ENCODE measurements at regions not wholly inside any gene's neighbourhood (a gene's known extent, or its start where the extent isn't known, plus 50 kb on each side); places are given as distances from the start of the nearest gene placed in this dataset.
"Not testable (repeated sequence)": the region's sequence is repeated elsewhere in the genome, so short reads cannot be mapped to it uniquely, and the experiment has no call there.

DNA sequence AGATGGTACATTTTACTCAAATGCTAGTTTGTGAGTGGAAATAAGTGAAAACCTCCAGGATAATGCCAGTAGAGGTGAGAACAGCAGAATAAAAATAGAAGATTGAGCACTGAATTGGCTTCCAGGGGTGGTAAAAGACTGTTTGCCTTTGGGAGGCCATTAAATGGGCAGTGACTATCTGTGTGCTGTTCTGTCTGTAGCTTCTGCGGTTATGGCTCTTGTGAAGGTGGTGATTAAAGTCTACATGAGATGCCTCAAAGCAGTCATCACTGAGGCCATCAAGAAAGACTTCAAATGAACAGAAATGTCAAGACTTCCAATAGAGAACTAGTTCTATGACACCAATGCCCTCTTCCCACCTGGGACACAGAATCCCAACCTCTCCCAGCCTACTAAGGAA, 108.8 kb downstream of the EFHB start:
- no peaks in the 10 kb centered on the region for H3K36me3 ChIP-seq (ENCODE audit: control insufficient read depth in 2 of 2, insufficient read depth in 2 of 2, low read length in 1 of 2)
- DNase-seq (ENCODE audit: low read depth in 6 of 9, low spot score in 9 of 9): no peak
- no peaks in the 10 kb centered on the region for H3K27me3 ChIP-seq (ENCODE audit: control insufficient read depth in 2 of 2, insufficient read depth in 1 of 2, low read length in 1 of 2)
- 0% methylated on average over 1 of the region's 1 CpG for WGBS
- no peaks in the 10 kb centered on the region for H3K4me1 ChIP-seq (ENCODE audit: control insufficient read depth in 2 of 2, insufficient read depth in 2 of 2, low read length in 2 of 2)
- H3K9me3 ChIP-seq (ENCODE audit: control insufficient read depth in 2 of 2, insufficient read depth in 1 of 2, low read length in 1 of 2): peaks cover 0 to 11% of the 10 kb centered on the region in 2 donors
- H3K4me3 ChIP-seq (ENCODE audit: low read length in 2 of 2): no peak overlapping the region
- H3K27ac ChIP-seq (ENCODE audit: low read depth in 1 of 2, low read length in 1 of 2): no peak overlapping the region

DNA sequence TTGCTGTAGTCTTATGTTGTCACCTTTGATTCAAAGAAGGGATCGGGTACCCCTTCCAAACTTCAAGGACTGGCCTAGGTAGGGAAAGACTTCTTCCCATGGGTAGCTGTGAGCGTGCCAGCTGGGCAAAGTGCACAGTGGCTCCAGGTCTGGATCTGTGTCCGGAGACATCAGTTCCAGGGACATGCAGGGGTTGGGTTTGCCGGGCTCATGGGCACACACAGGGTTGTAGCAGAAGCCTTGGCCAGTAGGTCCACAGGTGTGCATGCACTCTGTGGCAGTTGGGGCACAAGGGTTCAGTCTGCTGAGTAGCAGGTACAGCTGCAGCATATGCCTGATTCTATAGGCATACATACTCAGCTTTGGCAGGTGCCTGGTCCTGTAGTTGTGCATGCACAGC, 111.2 kb downstream of the EFHB start:
- no peak overlapping the region for H3K27ac ChIP-seq (ENCODE audit: low read depth in 1 of 2, low read length in 1 of 2)
- H3K4me3 ChIP-seq (ENCODE audit: low read length in 2 of 2): no peak overlapping the region
- H3K4me1 ChIP-seq (ENCODE audit: control insufficient read depth in 2 of 2, insufficient read depth in 2 of 2, low read length in 2 of 2): no peaks in the 10 kb centered on the region
- WGBS: 98% methylated on average over 4 of the region's 4 CpGs
- H3K36me3 ChIP-seq (ENCODE audit: control insufficient read depth in 2 of 2, insufficient read depth in 2 of 2, low read length in 1 of 2): no peaks in the 10 kb centered on the region
- peaks cover 0 to 11% of the 10 kb centered on the region in 2 donors for H3K9me3 ChIP-seq (ENCODE audit: control insufficient read depth in 2 of 2, insufficient read depth in 1 of 2, low read length in 1 of 2)
- no peaks in the 10 kb centered on the region for H3K27me3 ChIP-seq (ENCODE audit: control insufficient read depth in 2 of 2, insufficient read depth in 1 of 2, low read length in 1 of 2)
- no peak for DNase-seq (ENCODE audit: low read depth in 6 of 9, low spot score in 9 of 9)

DNA sequence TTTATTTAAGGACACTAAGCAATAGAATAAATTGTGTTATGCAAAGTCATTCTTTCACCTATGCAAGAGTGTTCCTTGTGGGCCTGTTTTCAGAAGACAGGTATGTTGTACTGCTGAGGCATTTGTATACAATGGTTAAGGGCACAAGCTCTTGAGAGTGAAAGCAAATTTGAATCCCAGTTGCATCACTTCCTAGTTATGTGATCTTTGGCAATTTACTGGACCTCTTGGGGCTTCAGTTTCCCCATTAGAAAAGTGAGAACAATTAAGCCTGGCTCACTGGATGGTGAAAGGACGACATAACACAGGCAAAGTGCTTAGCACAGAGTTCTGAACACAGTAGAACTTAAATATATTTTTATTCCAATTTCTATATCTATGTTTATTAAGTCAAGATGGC, 117.4 kb downstream of the EFHB start:
- Histone ChIP-seq H3K27me3 (ENCODE audit: control insufficient read depth in 2 of 2, insufficient read depth in 1 of 2, low read length in 1 of 2) (no peaks in the 10 kb centered on the region), H3K4me3 (ENCODE audit: low read length in 2 of 2) (no peak overlapping the region), H3K9me3 (ENCODE audit: control insufficient read depth in 2 of 2, insufficient read depth in 1 of 2, low read length in 1 of 2) (peaks cover 0 to 1% of the 10 kb centered on the region in 2 donors), H3K4me1 (ENCODE audit: control insufficient read depth in 2 of 2, insufficient read depth in 2 of 2, low read length in 2 of 2) (no peaks in the 10 kb centered on the region), H3K27ac (ENCODE audit: low read depth in 1 of 2, low read length in 1 of 2) (no peak overlapping the region), H3K36me3 (ENCODE audit: control insufficient read depth in 2 of 2, insufficient read depth in 2 of 2, low read length in 1 of 2) (no peaks in the 10 kb centered on the region)
- no peak for DNase-seq (ENCODE audit: low read depth in 6 of 9, low spot score in 9 of 9)
- 91% methylated on average over 1 of the region's 1 CpG for WGBS

DNA sequence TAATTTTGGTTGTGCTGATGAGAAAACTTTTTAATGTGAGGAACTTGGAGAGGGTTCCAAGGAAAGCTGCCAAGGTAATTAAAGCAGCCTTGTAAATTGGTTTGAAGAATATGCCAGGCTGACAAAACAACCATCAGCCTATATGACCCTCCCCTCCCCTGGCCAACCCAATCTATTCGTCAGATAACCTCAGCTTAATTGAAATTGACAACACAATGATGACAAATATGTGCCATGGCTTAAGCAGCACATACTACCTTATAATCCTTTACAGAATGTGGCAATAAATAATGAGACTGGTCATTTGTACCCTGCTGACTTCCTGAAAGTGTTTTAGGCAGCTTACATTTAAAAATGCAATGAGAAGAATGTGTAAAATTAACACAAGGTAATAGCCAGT, 118.2 kb downstream of the EFHB start:
- Histone ChIP-seq H3K4me1 (ENCODE audit: control insufficient read depth in 2 of 2, insufficient read depth in 2 of 2, low read length in 2 of 2) (no peaks in the 10 kb centered on the region), H3K27me3 (ENCODE audit: control insufficient read depth in 2 of 2, insufficient read depth in 1 of 2, low read length in 1 of 2) (no peaks in the 10 kb centered on the region), H3K36me3 (ENCODE audit: control insufficient read depth in 2 of 2, insufficient read depth in 2 of 2, low read length in 1 of 2) (no peaks in the 10 kb centered on the region), H3K27ac (ENCODE audit: low read depth in 1 of 2, low read length in 1 of 2) (no peak overlapping the region), H3K9me3 (ENCODE audit: control insufficient read depth in 2 of 2, insufficient read depth in 1 of 2, low read length in 1 of 2) (no peaks in the 10 kb centered on the region), H3K4me3 (ENCODE audit: low read length in 2 of 2) (no peak overlapping the region)
- DNase-seq (ENCODE audit: low read depth in 6 of 9, low spot score in 9 of 9): no peak
- 93% methylated on average over 1 of the region's 1 CpG for WGBS

DNA sequence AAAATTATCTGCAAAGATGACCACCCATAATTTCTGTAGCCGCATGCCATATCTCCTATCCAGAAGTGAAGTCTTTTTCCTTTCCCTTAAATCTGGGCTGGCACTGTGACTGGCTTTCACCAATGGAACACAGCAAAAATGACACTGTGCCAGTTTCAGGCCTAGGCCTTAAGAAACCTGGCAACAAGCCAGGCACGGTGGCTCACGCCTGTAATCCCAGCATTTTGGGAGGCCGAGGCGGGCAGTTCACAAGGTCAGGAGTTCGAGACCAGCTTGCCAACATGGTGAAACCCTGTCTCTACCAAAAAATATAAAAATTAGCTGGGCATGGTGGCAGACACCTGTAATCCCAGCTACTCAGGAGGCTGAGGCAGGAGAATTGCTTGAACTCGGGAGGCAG, 120.3 kb downstream of the EFHB start:
- 97% methylated on average over 7 of the region's 7 CpGs for WGBS
- H3K4me1 ChIP-seq (ENCODE audit: control insufficient read depth in 2 of 2, insufficient read depth in 2 of 2, low read length in 2 of 2); DNase-seq (ENCODE audit: low read depth in 6 of 9, low spot score in 9 of 9); H3K27ac ChIP-seq (ENCODE audit: low read depth in 1 of 2, low read length in 1 of 2); H3K4me3 ChIP-seq (ENCODE audit: low read length in 2 of 2); H3K36me3 ChIP-seq (ENCODE audit: control insufficient read depth in 2 of 2, insufficient read depth in 2 of 2, low read length in 1 of 2); H3K9me3 ChIP-seq (ENCODE audit: control insufficient read depth in 2 of 2, insufficient read depth in 1 of 2, low read length in 1 of 2); H3K27me3 ChIP-seq (ENCODE audit: control insufficient read depth in 2 of 2, insufficient read depth in 1 of 2, low read length in 1 of 2): not testable (repeated sequence)

DNA sequence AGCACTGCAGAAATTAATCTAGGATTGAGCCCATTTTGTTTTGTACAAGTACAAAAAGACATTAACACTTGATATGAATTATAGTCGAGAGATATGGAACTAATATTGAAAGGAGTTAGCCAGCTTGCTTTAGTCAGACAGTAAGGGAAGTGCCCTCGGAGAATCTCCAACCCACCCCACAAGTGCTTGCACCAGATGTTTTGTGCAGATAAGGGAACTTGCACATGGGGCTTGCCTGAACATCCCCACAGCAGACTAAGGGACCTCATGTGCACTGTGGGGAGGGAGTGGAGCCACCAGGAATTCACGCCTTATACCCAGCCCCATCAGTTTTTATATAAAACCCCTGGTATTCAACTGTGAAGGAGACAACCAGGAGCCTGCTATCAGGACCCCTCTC, 122.3 kb downstream of the EFHB start:
- WGBS: 9% methylated on average over 3 of the region's 3 CpGs
- no peaks in the 10 kb centered on the region for H3K36me3 ChIP-seq (ENCODE audit: control insufficient read depth in 2 of 2, insufficient read depth in 2 of 2, low read length in 1 of 2)
- H3K27ac ChIP-seq (ENCODE audit: low read depth in 1 of 2, low read length in 1 of 2): no peak overlapping the region
- H3K9me3 ChIP-seq (ENCODE audit: control insufficient read depth in 2 of 2, insufficient read depth in 1 of 2, low read length in 1 of 2): no peaks in the 10 kb centered on the region
- peak in 2 of 9 donors; percentile 4 to 12 for DNase-seq (ENCODE audit: low read depth in 6 of 9, low spot score in 9 of 9)
- no peaks in the 10 kb centered on the region for H3K4me1 ChIP-seq (ENCODE audit: control insufficient read depth in 2 of 2, insufficient read depth in 2 of 2, low read length in 2 of 2)
- H3K4me3 ChIP-seq (ENCODE audit: low read length in 2 of 2): no peak overlapping the region
- no peaks in the 10 kb centered on the region for H3K27me3 ChIP-seq (ENCODE audit: control insufficient read depth in 2 of 2, insufficient read depth in 1 of 2, low read length in 1 of 2)

DNA sequence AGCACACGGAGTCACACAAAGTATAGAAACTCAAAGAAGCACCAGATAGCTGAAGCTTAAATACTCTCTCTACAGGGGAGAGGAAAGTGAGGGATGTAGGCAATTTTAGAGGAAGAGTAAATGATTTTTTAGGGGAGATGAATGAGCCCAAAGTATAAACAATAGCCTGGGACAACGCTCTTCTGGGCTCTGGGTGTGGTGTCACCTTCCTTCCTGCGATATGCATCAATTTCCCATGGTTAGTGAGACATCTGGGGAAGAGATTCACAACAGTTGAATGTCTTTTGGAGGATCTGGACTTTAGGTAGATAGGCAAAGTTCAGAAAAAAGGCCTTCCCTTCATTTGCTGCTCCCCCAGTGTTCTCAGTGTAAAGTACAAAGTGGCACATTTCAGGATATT, 125.2 kb downstream of the EFHB start:
- peaks cover 0 to 5% of the 10 kb centered on the region in 2 donors for H3K9me3 ChIP-seq (ENCODE audit: control insufficient read depth in 2 of 2, insufficient read depth in 1 of 2, low read length in 1 of 2)
- H3K27ac ChIP-seq (ENCODE audit: low read depth in 1 of 2, low read length in 1 of 2): no peak overlapping the region
- H3K36me3 ChIP-seq (ENCODE audit: control insufficient read depth in 2 of 2, insufficient read depth in 2 of 2, low read length in 1 of 2): no peaks in the 10 kb centered on the region
- no peak overlapping the region for H3K4me3 ChIP-seq (ENCODE audit: low read length in 2 of 2)
- WGBS: 72% methylated on average over 3 of the region's 3 CpGs
- DNase-seq (ENCODE audit: low read depth in 6 of 9, low spot score in 9 of 9): no peak
- H3K4me1 ChIP-seq (ENCODE audit: control insufficient read depth in 2 of 2, insufficient read depth in 2 of 2, low read length in 2 of 2): no peaks in the 10 kb centered on the region
- H3K27me3 ChIP-seq (ENCODE audit: control insufficient read depth in 2 of 2, insufficient read depth in 1 of 2, low read length in 1 of 2): no peaks in the 10 kb centered on the region

DNA sequence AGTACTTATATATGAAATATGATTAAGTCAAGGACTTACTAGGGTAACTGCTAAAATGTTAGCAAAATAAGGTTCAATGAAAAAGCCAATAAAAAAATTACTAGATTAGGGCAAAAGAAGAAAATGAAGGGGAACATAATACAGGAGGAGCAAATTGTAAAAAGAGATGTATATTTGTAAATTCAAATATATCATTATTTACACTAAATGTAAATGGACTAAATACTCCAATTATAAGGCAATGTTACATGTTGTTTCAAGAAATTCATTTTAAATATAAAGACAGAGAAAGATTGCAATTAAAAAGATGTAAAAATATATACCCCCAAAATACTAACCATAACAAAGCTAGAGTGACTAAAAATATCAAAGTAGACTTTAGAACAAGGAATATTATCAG, 134.1 kb downstream of the EFHB start:
- DNase-seq (ENCODE audit: low read depth in 6 of 9, low spot score in 9 of 9): no peak
- peaks cover 2 to 16% of the 10 kb centered on the region in 2 donors for H3K9me3 ChIP-seq (ENCODE audit: control insufficient read depth in 2 of 2, insufficient read depth in 1 of 2, low read length in 1 of 2)
- no peaks in the 10 kb centered on the region for H3K4me1 ChIP-seq (ENCODE audit: control insufficient read depth in 2 of 2, insufficient read depth in 2 of 2, low read length in 2 of 2)
- H3K4me3 ChIP-seq (ENCODE audit: low read length in 2 of 2): no peak overlapping the region
- no peak overlapping the region for H3K27ac ChIP-seq (ENCODE audit: low read depth in 1 of 2, low read length in 1 of 2)
- no peaks in the 10 kb centered on the region for H3K27me3 ChIP-seq (ENCODE audit: control insufficient read depth in 2 of 2, insufficient read depth in 1 of 2, low read length in 1 of 2)
- H3K36me3 ChIP-seq (ENCODE audit: control insufficient read depth in 2 of 2, insufficient read depth in 2 of 2, low read length in 1 of 2): no peaks in the 10 kb centered on the region

DNA sequence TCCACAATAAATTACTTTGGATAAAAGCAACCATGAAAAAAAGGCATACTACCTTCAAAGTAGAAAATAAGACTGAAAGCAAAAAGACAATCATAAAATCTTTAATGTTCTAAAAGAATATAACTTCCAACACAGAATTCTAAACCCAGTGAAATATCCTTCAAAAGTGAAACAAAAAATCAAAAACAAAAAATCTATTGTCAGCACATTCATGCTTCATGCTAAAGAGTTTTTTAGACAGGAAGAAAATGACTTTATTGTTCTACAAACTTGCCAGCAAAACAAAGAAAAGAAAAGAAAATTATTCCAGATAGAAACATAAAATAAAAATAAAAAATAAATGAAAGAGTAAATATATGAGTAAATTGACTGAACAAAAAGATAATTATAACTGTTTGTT, 134.9 kb downstream of the EFHB start:
- no peak overlapping the region for H3K27ac ChIP-seq (ENCODE audit: low read depth in 1 of 2, low read length in 1 of 2)
- peaks cover 2 to 14% of the 10 kb centered on the region in 2 donors for H3K9me3 ChIP-seq (ENCODE audit: control insufficient read depth in 2 of 2, insufficient read depth in 1 of 2, low read length in 1 of 2)
- H3K4me1 ChIP-seq (ENCODE audit: control insufficient read depth in 2 of 2, insufficient read depth in 2 of 2, low read length in 2 of 2): no peaks in the 10 kb centered on the region
- H3K27me3 ChIP-seq (ENCODE audit: control insufficient read depth in 2 of 2, insufficient read depth in 1 of 2, low read length in 1 of 2): no peaks in the 10 kb centered on the region
- no peak for DNase-seq (ENCODE audit: low read depth in 6 of 9, low spot score in 9 of 9)
- no peaks in the 10 kb centered on the region for H3K36me3 ChIP-seq (ENCODE audit: control insufficient read depth in 2 of 2, insufficient read depth in 2 of 2, low read length in 1 of 2)
- H3K4me3 ChIP-seq (ENCODE audit: low read length in 2 of 2): no peak overlapping the region

DNA sequence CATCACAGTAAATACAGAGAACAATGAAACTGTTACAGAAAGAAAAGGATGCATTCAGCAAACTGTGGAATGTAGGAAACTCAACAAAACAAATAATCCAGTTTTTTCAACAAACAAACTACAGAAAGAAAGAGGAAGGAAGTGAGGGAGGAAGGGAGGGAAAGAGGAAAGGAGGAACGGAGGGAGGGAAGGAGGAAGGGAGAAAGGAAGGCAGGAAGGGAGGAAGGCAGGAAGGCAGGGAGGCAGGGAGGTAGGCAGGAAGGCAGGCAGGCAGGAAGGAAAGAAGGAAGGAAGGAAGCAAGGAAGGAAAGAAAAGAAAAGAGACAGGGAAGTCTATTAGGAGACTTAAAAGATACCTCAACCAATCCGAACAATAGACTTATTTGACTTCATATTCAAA, 135.7 kb downstream of the EFHB start:
- Histone ChIP-seq H3K36me3 (ENCODE audit: control insufficient read depth in 2 of 2, insufficient read depth in 2 of 2, low read length in 1 of 2) (no peaks in the 10 kb centered on the region), H3K27me3 (ENCODE audit: control insufficient read depth in 2 of 2, insufficient read depth in 1 of 2, low read length in 1 of 2) (no peaks in the 10 kb centered on the region), H3K27ac (ENCODE audit: low read depth in 1 of 2, low read length in 1 of 2) (no peak overlapping the region), H3K9me3 (ENCODE audit: control insufficient read depth in 2 of 2, insufficient read depth in 1 of 2, low read length in 1 of 2) (peaks cover 0 to 6% of the 10 kb centered on the region in 2 donors), H3K4me3 (ENCODE audit: low read length in 2 of 2) (no peak overlapping the region), H3K4me1 (ENCODE audit: control insufficient read depth in 2 of 2, insufficient read depth in 2 of 2, low read length in 2 of 2) (no peaks in the 10 kb centered on the region)
- WGBS: 82% methylated on average over 2 of the region's 2 CpGs
- no peak for DNase-seq (ENCODE audit: low read depth in 6 of 9, low spot score in 9 of 9)
